Neutrophil (primary cell): ENCODE measurements at regions not wholly inside any gene's neighbourhood (a gene's known extent, or its start where the extent isn't known, plus 50 kb on each side); places are given as distances from the start of the nearest gene placed in this dataset.

Experiments used
- H3K27ac ChIP-seq: fragments of 200-600 bp; sonication (generic); 2 replicates; pipeline ENCODE4 v1.5.1; 2016; ENCODE audit warnings: mild to moderate bottlenecking, moderate library complexity
- H3K27me3 ChIP-seq: fragments of 200-600 bp; sonication (generic); 2 replicates; pipeline ENCODE4 v1.6.0; 2016; ENCODE audit warnings: mild to moderate bottlenecking
- H3K36me3 ChIP-seq: fragments of 200-600 bp; sonication (generic); 2 replicates; pipeline ENCODE4 v1.5.1; 2017
- H3K4me1 ChIP-seq, 2 experiments: fragments of 200-600 bp in 1 of 2; sonication (generic) in 1 of 2; 1 replicate in 1 of 2; 2 replicates in 1 of 2; pipeline versions ENCODE4 v1.5.1 to v1.6.1; 2013 to 2016; ENCODE audit warnings: low read depth in 1 of 2, low read length in 1 of 2, mild to moderate bottlenecking in 1 of 2, moderate library complexity in 1 of 2; ENCODE audit not compliant: control insufficient read depth in 1 of 2, insufficient read depth in 1 of 2
- H3K4me3 ChIP-seq, 2 experiments: fragments of 200-600 bp in 1 of 2; sonication (generic) in 1 of 2; 1 replicate in 1 of 2; 2 replicates in 1 of 2; pipeline ENCODE4 v1.5.1; 2013 to 2016; ENCODE audit warnings: low read depth in 1 of 2, low read length in 1 of 2, mild to moderate bottlenecking in 1 of 2, moderate library complexity in 1 of 2
- H3K9me3 ChIP-seq: fragments of 200-600 bp; sonication (generic); 2 replicates; pipeline ENCODE4 v1.5.1; 2016
- CTCF ChIP-seq: fragments of 200-600 bp; sonication (generic); IDR thresholded peaks from 2 replicates; pipeline ENCODE4 v1.5.1; 2016; ENCODE audit warnings: antibody characterized with exemption

- no peak for TF ChIP-seq CTCF
- Histone ChIP-seq H3K4me3 (no peak overlapping the region), H3K27ac (no peak overlapping the region), H3K9me3 (no peaks in the 10 kb centered on the region), H3K4me1 (no peaks in the 10 kb centered on the region), H3K27me3 (no peaks in the 10 kb centered on the region), H3K36me3 (no peaks in the 10 kb centered on the region)
Measured at GRCh38 chr14:87529081-87529480, 463.9 kb downstream of the GALC start.

- no peak for TF ChIP-seq CTCF
- no peak overlapping the region for H3K27ac ChIP-seq
- no peak overlapping the region for H3K4me3 ChIP-seq
- H3K9me3 ChIP-seq: no peaks in the 10 kb centered on the region
- H3K4me1 ChIP-seq: no peaks in the 10 kb centered on the region
- H3K27me3 ChIP-seq: no peaks in the 10 kb centered on the region
- no peaks in the 10 kb centered on the region for H3K36me3 ChIP-seq
Measured at GRCh38 chr14:87526731-87527130, 466.3 kb downstream of the GALC start.

- H3K4me1 ChIP-seq: no peaks in the 10 kb centered on the region
- H3K27me3 ChIP-seq: no peaks in the 10 kb centered on the region
- H3K27ac ChIP-seq: no peak overlapping the region
- H3K36me3 ChIP-seq: no peaks in the 10 kb centered on the region
- no peak for TF ChIP-seq CTCF
- H3K4me3 ChIP-seq: no peak overlapping the region
- H3K9me3 ChIP-seq: no peaks in the 10 kb centered on the region
Measured at GRCh38 chr14:87524011-87524410, 469.0 kb downstream of the GALC start.

GRCh38 chr14:87522575-87522974, 470.4 kb downstream of the GALC start:
- no peaks in the 10 kb centered on the region for H3K27me3 ChIP-seq

GRCh38 chr14:87508333-87508732, 484.6 kb downstream of the GALC start:
- Histone ChIP-seq H3K27me3 (no peaks in the 10 kb centered on the region), H3K27ac (no peak overlapping the region)
- no peak for TF ChIP-seq CTCF

More at GRCh38 chr14:87522575-87522974, 470.4 kb downstream of the GALC start:
- Histone ChIP-seq H3K9me3 (no peaks in the 10 kb centered on the region), H3K4me1 (no peaks in the 10 kb centered on the region), H3K36me3 (no peaks in the 10 kb centered on the region), H3K4me3 (no peak overlapping the region), H3K27ac (no peak overlapping the region)
- no peak for TF ChIP-seq CTCF

GRCh38 chr14:87503711-87504110, 489.3 kb downstream of the GALC start:
- H3K9me3 ChIP-seq: no peaks in the 10 kb centered on the region
- H3K4me3 ChIP-seq: no peak overlapping the region
- no peaks in the 10 kb centered on the region for H3K27me3 ChIP-seq
- TF ChIP-seq CTCF: no peak
- no peaks in the 10 kb centered on the region for H3K36me3 ChIP-seq
- no peak overlapping the region for H3K27ac ChIP-seq
- no peaks in the 10 kb centered on the region for H3K4me1 ChIP-seq

More at GRCh38 chr14:87508333-87508732, 484.6 kb downstream of the GALC start:
- H3K9me3 ChIP-seq: no peaks in the 10 kb centered on the region
- H3K36me3 ChIP-seq: no peaks in the 10 kb centered on the region
- no peaks in the 10 kb centered on the region for H3K4me1 ChIP-seq
- no peak overlapping the region for H3K4me3 ChIP-seq
